ENCODE measurements at regions not wholly inside any gene's neighbourhood (a gene's known extent, or its start where the extent isn't known, plus 50 kb on each side); places are given as distances from the start of the nearest gene placed in this dataset.

- intact Hi-C loops (cut with DNase I), result no loop called here
- DNase-seq, result no peak
- WGBS, 4 donors, result 67 to 85% (median 75%) methylated on average over 5 to 6 of the region's 6 CpGs
- TF ChIP-seq POLR2A (IDR thresholded peaks at IDR 0.05) (no peak), CTCF (IDR thresholded peaks at IDR 0.05) (no peak)
- H3K27me3 ChIP-seq, result no peaks in the 10 kb centered on the region
- no peaks in the 10 kb centered on the region for H3K4me1 ChIP-seq (replicated peaks in 1 of 2)
- no peaks in the 10 kb centered on the region for H3K36me3 ChIP-seq (replicated peaks in 1 of 2)
- no peaks in the 10 kb centered on the region for H3K9me3 ChIP-seq (replicated peaks in 1 of 3)
- H3K27ac ChIP-seq, result no peak overlapping the region
- H3K4me3 ChIP-seq, result no peak overlapping the region
Measured at GRCh38 chr5:26227245-26227644, 811.1 kb downstream of the CDH9 start.

DNA sequence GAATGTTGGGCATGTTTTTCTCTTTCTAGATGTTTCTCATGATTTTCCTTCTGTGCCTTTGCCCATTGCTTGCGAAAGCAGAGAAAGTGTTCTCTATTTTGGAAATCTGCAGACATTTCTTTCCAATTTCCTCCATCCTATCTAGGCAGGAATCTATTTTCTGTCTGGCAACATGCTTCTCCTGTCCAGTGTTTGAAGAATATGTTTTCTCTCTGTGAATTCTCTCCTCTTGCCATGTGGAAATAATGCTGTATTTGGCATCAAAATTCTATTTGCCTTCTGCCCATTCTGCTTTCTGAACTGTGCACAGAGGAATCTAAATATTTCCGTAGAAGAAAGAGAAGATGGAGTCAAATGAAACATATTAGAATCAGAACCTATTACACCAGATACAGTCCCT lies 833.3 kb downstream of the CDH9 start:
- no peak overlapping the region for H3K27ac ChIP-seq
- H3K9me3 ChIP-seq (replicated peaks in 1 of 3), result no peaks in the 10 kb centered on the region
- no peak overlapping the region for H3K4me3 ChIP-seq
- no peaks in the 10 kb centered on the region for H3K36me3 ChIP-seq (replicated peaks in 1 of 2)
- DNase-seq, result no peak
- no peaks in the 10 kb centered on the region for H3K4me1 ChIP-seq (replicated peaks in 1 of 2)
- H3K27me3 ChIP-seq, result no peaks in the 10 kb centered on the region
- intact Hi-C loops (cut with DNase I), result no loop called here
- no peak for TF ChIP-seq CTCF (IDR thresholded peaks at IDR 0.05)
- no peak for TF ChIP-seq POLR2A (IDR thresholded peaks at IDR 0.05)
- 73 to 80% (median 78%) methylated on average over 2 of the region's 2 CpGs for WGBS, 4 donors

DNA sequence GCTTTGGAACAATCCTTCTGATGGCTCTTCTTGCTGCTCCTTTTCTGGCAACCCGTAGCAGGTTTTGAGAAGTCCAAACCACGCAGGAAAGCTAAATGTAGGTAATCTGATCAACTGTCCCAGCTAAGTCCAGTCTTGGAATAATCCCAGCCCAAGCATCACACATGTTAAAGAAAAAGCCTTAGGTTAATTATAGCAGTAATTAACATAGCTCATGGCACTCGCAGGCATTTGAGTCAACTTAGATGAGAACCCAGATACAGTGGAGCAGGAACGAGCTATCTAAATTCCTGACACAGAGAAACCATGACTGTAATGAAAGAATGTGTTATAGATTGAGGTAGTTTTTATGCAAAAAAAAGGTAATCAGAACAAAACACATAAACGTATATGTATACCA lies 844.8 kb downstream of the CDH9 start:
- Histone ChIP-seq H3K36me3 (replicated peaks in 1 of 2) (no peaks in the 10 kb centered on the region), H3K4me1 (replicated peaks in 1 of 2) (no peaks in the 10 kb centered on the region), H3K9me3 (replicated peaks in 1 of 3) (no peaks in the 10 kb centered on the region), H3K27ac (no peak overlapping the region), H3K4me3 (no peak overlapping the region), H3K27me3 (no peaks in the 10 kb centered on the region)
- TF ChIP-seq CTCF (IDR thresholded peaks at IDR 0.05), result no peak
- no peak for TF ChIP-seq POLR2A (IDR thresholded peaks at IDR 0.05)
- 55 to 70% (median 69%) methylated on average over 5 of the region's 5 CpGs for WGBS, 4 donors
- no peak for DNase-seq
- intact Hi-C loops (cut with DNase I), result no loop called here

GRCh38 chr5:26192486-26192885 lies 845.9 kb downstream of the CDH9 start:
- TF ChIP-seq CTCF (IDR thresholded peaks at IDR 0.05) (no peak), POLR2A (IDR thresholded peaks at IDR 0.05) (no peak)
- Histone ChIP-seq H3K27ac (no peak overlapping the region), H3K4me1 (replicated peaks in 1 of 2) (no peaks in the 10 kb centered on the region), H3K9me3 (replicated peaks in 1 of 3) (no peaks in the 10 kb centered on the region), H3K4me3 (no peak overlapping the region), H3K36me3 (replicated peaks in 1 of 2) (no peaks in the 10 kb centered on the region), H3K27me3 (no peaks in the 10 kb centered on the region)
- intact Hi-C loops (cut with DNase I), result no loop called here
- DNase-seq, result no peak
